Fibroblast of skin of abdomen (primary cell): ENCODE measurements at regions not wholly inside any gene's neighbourhood (a gene's known extent, or its start where the extent isn't known, plus 50 kb on each side); places are given as distances from the start of the nearest gene placed in this dataset.

Experiments used
- DNase-seq: peaks from one replicate; pipeline ENCODE4 v3.0.0-alpha.2; 2013

GRCh38 chr6:11925805-11926204 lies 86.3 kb upstream of the HIVEP1 start:
- no peak for DNase-seq

- peak; percentile 35 for DNase-seq
Measured at GRCh38 chr6:11923621-11924020, 88.5 kb upstream of the HIVEP1 start.

GRCh38 chr6:11922901-11923300 lies 89.2 kb upstream of the HIVEP1 start:
- peak; percentile 54 for DNase-seq

- DNase-seq = no peak
Measured at GRCh38 chr6:11921751-11922150, 90.4 kb upstream of the HIVEP1 start.

GRCh38 chr6:11921017-11921438 lies 91.1 kb upstream of the HIVEP1 start:
- peak; percentile 90 for DNase-seq

- DNase-seq = no peak
Measured at GRCh38 chr6:11920566-11920965, 91.5 kb upstream of the HIVEP1 start.

- DNase-seq = no peak
Measured at GRCh38 chr6:11919771-11920440, 92.2 kb upstream of the HIVEP1 start.

GRCh38 chr6:11918739-11919605 lies 93.1 kb upstream of the HIVEP1 start:
- DNase-seq = no peak

GRCh38 chr6:11917951-11918738 lies 94.0 kb upstream of the HIVEP1 start:
- DNase-seq = peak; percentile 75

- no peak for DNase-seq
Measured at GRCh38 chr6:11912420-11912819, 99.7 kb upstream of the HIVEP1 start.

GRCh38 chr6:11911538-11911937 lies 100.6 kb upstream of the HIVEP1 start:
- peak; percentile 85 for DNase-seq

GRCh38 chr6:11909696-11910132 lies 102.4 kb upstream of the HIVEP1 start:
- DNase-seq = peak; percentile 88

- no peak for DNase-seq
Measured at GRCh38 chr6:11908436-11909105, 103.5 kb upstream of the HIVEP1 start.

- DNase-seq = no peak
Measured at GRCh38 chr6:11903645-11904044, 108.5 kb upstream of the HIVEP1 start.

- DNase-seq = no peak
Measured at GRCh38 chr6:11902527-11902926, 109.6 kb upstream of the HIVEP1 start.

- DNase-seq = no peak
Measured at GRCh38 chr6:11900662-11901598, 111.2 kb upstream of the HIVEP1 start.

- no peak for DNase-seq
Measured at GRCh38 chr6:11899645-11900044, 112.5 kb upstream of the HIVEP1 start.

- DNase-seq = no peak
Measured at GRCh38 chr6:11894212-11894611, 115.6 kb upstream of the ADTRP start.

GRCh38 chr6:11891547-11891946 lies 112.9 kb upstream of the ADTRP start:
- DNase-seq = no peak

- no peak for DNase-seq
Measured at GRCh38 chr6:11890849-11891248, 112.2 kb upstream of the ADTRP start.

- DNase-seq = no peak
Measured at GRCh38 chr6:11890209-11890608, 111.6 kb upstream of the ADTRP start.
